ENCODE measurements at regions not wholly inside any gene's neighbourhood (a gene's known extent, or its start where the extent isn't known, plus 50 kb on each side); places are given as distances from the start of the nearest gene placed in this dataset.

DNA sequence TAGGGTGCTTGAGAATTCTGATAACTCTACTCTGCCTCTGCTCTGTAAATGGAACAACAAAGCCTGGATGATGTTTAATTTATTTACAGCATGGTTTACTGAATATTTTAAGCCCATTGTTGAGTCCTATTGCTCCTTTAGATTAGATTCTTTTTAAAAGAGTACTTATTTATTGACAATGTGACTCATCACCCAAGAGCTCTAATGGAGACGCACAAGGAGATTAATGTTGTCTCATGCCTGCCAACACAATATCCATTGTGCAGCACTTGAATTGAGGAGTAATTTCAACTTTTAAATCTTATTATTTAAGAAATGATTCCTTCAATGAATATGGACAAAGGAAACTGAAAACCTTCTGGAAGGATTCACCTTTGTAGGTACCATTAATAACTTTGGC, 691.4 kb downstream of the ZBBX start:
- no peak for TF ChIP-seq CTCF (IDR thresholded peaks at IDR 0.05)
- TF ChIP-seq POLR2A (IDR thresholded peaks at IDR 0.05): no peak

Data from vagina (tissue), 2 donors.